ENCODE measurements at regions not wholly inside any gene's neighbourhood (a gene's known extent, or its start where the extent isn't known, plus 50 kb on each side); places are given as distances from the start of the nearest gene placed in this dataset.

- H3K4me3 ChIP-seq (replicated peaks in 1 of 2; ENCODE audit: low read depth in 1 of 2, low read length in 2 of 2): no peak overlapping the region
- H3K36me3 ChIP-seq (ENCODE audit: control insufficient read depth in 1 of 2, insufficient read depth in 2 of 2, low read length in 2 of 2): no peaks in the 10 kb centered on the region
- H3K4me1 ChIP-seq (ENCODE audit: control insufficient read depth in 1 of 2, insufficient read depth in 2 of 2, low read length in 2 of 2): no peaks in the 10 kb centered on the region
- H2AFZ ChIP-seq (ENCODE audit: low read depth, low read length, poor library complexity, severe bottlenecking): no peak overlapping the region
- DNase-seq (ENCODE audit: low read depth, low spot score) (no peak), ATAC-seq (no peak)
- no peak overlapping the region for H3K9ac ChIP-seq (ENCODE audit: low read length)
- ChIA-PET POLR2A (interaction anchor here (1.4 kb wide), 1 partner anchor 10 kb away, joined by 4 read pairs; no protein-coding TSS in a partner anchor), CTCF (no interaction called here), RAD21 (ENCODE audit: low non-redundant PET in 1 of 2, low total read pairs in 2 of 2, uncharacterized antibody in 2 of 2, unreplicated experiment in 2 of 2) (no interaction called here)
- H3K9me3 ChIP-seq (ENCODE audit: control insufficient read depth in 1 of 2, insufficient read depth in 1 of 2, low read depth in 1 of 2, low read length in 2 of 2): no peaks in the 10 kb centered on the region
- no TSS peak for BruUV-seq (replicated peaks)
- H3K4me2 ChIP-seq (ENCODE audit: low read length): no peak overlapping the region
- H3K27ac ChIP-seq (ENCODE audit: low read depth, low read length): no peak overlapping the region
- H4K20me1 ChIP-seq (ENCODE audit: insufficient read depth): no peaks in the 10 kb centered on the region
- H3K79me2 ChIP-seq (ENCODE audit: insufficient read depth, low read length): no peaks in the 10 kb centered on the region
- no peaks in the 10 kb centered on the region for H3K9me2 ChIP-seq (ENCODE audit: insufficient read depth)
- intact Hi-C loops (cut with micrococcal nuclease): no loop called here
- TF ChIP-seq JUND (IDR thresholded peaks at IDR 0.05): no peak
- H3K27me3 ChIP-seq (ENCODE audit: insufficient read depth, low read length): no peaks in the 10 kb centered on the region; the same call in 1 of the 2 replicates
Measured at GRCh38 chr1:90393025-90393424, 324.1 kb downstream of the BARHL2 start.

GRCh38 chr1:90391126-90391525, 326.0 kb downstream of the BARHL2 start:
- BruUV-seq (replicated peaks): no TSS peak
- H4K20me1 ChIP-seq (ENCODE audit: insufficient read depth): no peaks in the 10 kb centered on the region
- ATAC-seq (no peak), DNase-seq (ENCODE audit: low read depth, low spot score) (no peak)
- TF ChIP-seq MAX (IDR thresholded peaks at IDR 0.05) (no peak), JUND (IDR thresholded peaks at IDR 0.05) (no peak), ZFX (IDR thresholded peaks at IDR 0.05) (no peak), ZNF274 (IDR thresholded peaks at IDR 0.05; ENCODE audit: low read depth, low read length) (no peak), ELF1 (IDR thresholded peaks at IDR 0.05; ENCODE audit: borderline replicate concordance, low read depth) (no peak), SIN3A (IDR thresholded peaks at IDR 0.05; ENCODE audit: low read depth) (no peak), REST (IDR thresholded peaks at IDR 0.05; ENCODE audit: low read depth) (no peak), SP1 (IDR thresholded peaks at IDR 0.05; ENCODE audit: low read depth) (no peak), CEBPB (IDR thresholded peaks at IDR 0.05; ENCODE audit: low read depth) (no peak), EGR1 (IDR thresholded peaks at IDR 0.05; ENCODE audit: low read depth) (no peak), POLR2A (IDR thresholded peaks at IDR 0.05; ENCODE audit: borderline replicate concordance, extremely low read depth, insufficient read depth, insufficient read length) (no peak), SRF (IDR thresholded peaks at IDR 0.05; ENCODE audit: low read depth) (no peak), ATF3 (IDR thresholded peaks at IDR 0.05) (no peak), EZH2phosphoT487 (IDR thresholded peaks at IDR 0.05; ENCODE audit: borderline replicate concordance) (no peak)
- no peaks in the 10 kb centered on the region for H3K79me2 ChIP-seq (ENCODE audit: insufficient read depth, low read length)
- H3K4me3 ChIP-seq (replicated peaks in 1 of 2; ENCODE audit: low read depth in 1 of 2, low read length in 2 of 2): no peak overlapping the region
- no peaks in the 10 kb centered on the region for H3K9me2 ChIP-seq (ENCODE audit: insufficient read depth)
- no peak overlapping the region for H2AFZ ChIP-seq (ENCODE audit: low read depth, low read length, poor library complexity, severe bottlenecking)
- H3K4me1 ChIP-seq (ENCODE audit: control insufficient read depth in 1 of 2, insufficient read depth in 2 of 2, low read length in 2 of 2): no peaks in the 10 kb centered on the region
- ChIA-PET POLR2A (no interaction called here), CTCF (no interaction called here), RAD21 (ENCODE audit: low non-redundant PET in 1 of 2, low total read pairs in 2 of 2, uncharacterized antibody in 2 of 2, unreplicated experiment in 2 of 2) (no interaction called here)
- H3K9me3 ChIP-seq (ENCODE audit: control insufficient read depth in 1 of 2, insufficient read depth in 1 of 2, low read depth in 1 of 2, low read length in 2 of 2): no peaks in the 10 kb centered on the region
- intact Hi-C loops (cut with micrococcal nuclease): no loop called here
- H3K27me3 ChIP-seq (ENCODE audit: insufficient read depth, low read length): no peaks in the 10 kb centered on the region; the same call in 1 of the 2 replicates
- no peak overlapping the region for H3K27ac ChIP-seq (ENCODE audit: low read depth, low read length)
- no peaks in the 10 kb centered on the region for H3K36me3 ChIP-seq (ENCODE audit: control insufficient read depth in 1 of 2, insufficient read depth in 2 of 2, low read length in 2 of 2)
- no peak overlapping the region for H3K9ac ChIP-seq (ENCODE audit: low read length)
- no peak overlapping the region for H3K4me2 ChIP-seq (ENCODE audit: low read length)
